OCI-LY1 (cell line): ENCODE measurements at regions not wholly inside any gene's neighbourhood (a gene's known extent, or its start where the extent isn't known, plus 50 kb on each side); places are given as distances from the start of the nearest gene placed in this dataset.

Experiments
- H2AFZ ChIP-seq: fragments of 200-600 bp; sonication (generic), shearing (Covaris generic); 2 replicates; pipeline ENCODE4 v1.6.0; 2014; ENCODE audit warnings: antibody characterized with exemption, mild to moderate bottlenecking, low read length
- H3F3A ChIP-seq: fragments of 200-600 bp; sonication (generic), shearing (Covaris generic); 2 replicates; pipeline ENCODE4 v1.6.0; 2014; ENCODE audit warnings: mild to moderate bottlenecking, antibody characterized with exemption, low read length, moderate library complexity; ENCODE audit not compliant: insufficient read depth
- H3K27ac ChIP-seq: fragments of 200-600 bp; sonication (generic); 2 replicates; pipeline ENCODE4 v1.5.1; 2014; ENCODE audit warnings: low read length, mixed run types, mild to moderate bottlenecking, low read depth; ENCODE audit not compliant: poor library complexity, severe bottlenecking
- H3K27me3 ChIP-seq: fragments of 200-600 bp; sonication (generic); 2 replicates; pipeline ENCODE4 v1.6.0; 2014; ENCODE audit warnings: antibody characterized with exemption, mild to moderate bottlenecking, low read length, moderate library complexity; ENCODE audit not compliant: insufficient read depth
- H3K36me3 ChIP-seq: fragments of 200-600 bp; sonication (generic); 2 replicates; pipeline ENCODE4 v1.6.1; 2014; ENCODE audit warnings: mild to moderate bottlenecking, antibody characterized with exemption, low read length, moderate library complexity, mixed read lengths; ENCODE audit not compliant: insufficient read depth
- H3K4me1 ChIP-seq: fragments of 200-600 bp; sonication (generic); 2 replicates; pipeline ENCODE4 v1.5.1; 2014; ENCODE audit warnings: mild to moderate bottlenecking, low read length, moderate library complexity; ENCODE audit not compliant: insufficient read depth, severe bottlenecking
- H3K4me2 ChIP-seq: fragments of 200-600 bp; sonication (generic), shearing (Covaris generic); 2 replicates; pipeline ENCODE4 v1.6.1; 2014; ENCODE audit warnings: low read length
- H3K4me3 ChIP-seq: fragments of 200-600 bp; sonication (generic); 2 replicates; pipeline ENCODE4 v1.5.1; 2014; ENCODE audit warnings: low read length, low read depth, mild to moderate bottlenecking, mixed read lengths; ENCODE audit not compliant: poor library complexity, severe bottlenecking
- H3K79me2 ChIP-seq: fragments of 200-600 bp; shearing (Covaris generic); 2 replicates; pipeline ENCODE4 v1.6.1; 2016; ENCODE audit warnings: mixed run types, low read length, mixed read lengths; ENCODE audit not compliant: insufficient read depth
- H3K9ac ChIP-seq: fragments of 200-600 bp; sonication (generic), shearing (Covaris generic); 2 replicates; pipeline ENCODE4 v1.6.1; 2014; ENCODE audit warnings: mild to moderate bottlenecking, low read length, mixed read lengths
- H3K9me2 ChIP-seq: fragments of 200-600 bp; sonication (generic), shearing (Covaris generic); 2 replicates; pipeline ENCODE4 v1.6.1; 2014; ENCODE audit warnings: low read depth, mild to moderate bottlenecking, low read length, mixed read lengths
- H3K9me3 ChIP-seq: fragments of 200-600 bp; shearing (Covaris generic); 2 replicates; pipeline ENCODE4 v1.6.1; 2014; ENCODE audit warnings: low read length, mixed read lengths
- H4K20me1 ChIP-seq: fragments of 200-600 bp; sonication (generic), shearing (Covaris generic); 2 replicates; pipeline ENCODE4 v1.6.0; 2016; ENCODE audit warnings: mild to moderate bottlenecking, low read length; ENCODE audit not compliant: insufficient read depth
- EZH2 ChIP-seq: fragments of 200-600 bp; sonication (generic), shearing (Covaris generic); IDR thresholded peaks from 2 replicates; pipeline ENCODE4 v1.8.0; 2017; ENCODE audit warnings: borderline replicate concordance, mixed run types, mild to moderate bottlenecking, antibody characterized with exemption, low read length, moderate library complexity, mixed read lengths
- TF ChIP-seq, protein P1 (sequence below): fragments of 200-600 bp; sonication (generic), shearing (Covaris generic); IDR thresholded peaks from 2 replicates; pipeline ENCODE4 v1.5.1; 2017; ENCODE audit warnings: mild to moderate bottlenecking, antibody characterized with exemption, low read length, moderate library complexity, mixed read lengths

DNA sequence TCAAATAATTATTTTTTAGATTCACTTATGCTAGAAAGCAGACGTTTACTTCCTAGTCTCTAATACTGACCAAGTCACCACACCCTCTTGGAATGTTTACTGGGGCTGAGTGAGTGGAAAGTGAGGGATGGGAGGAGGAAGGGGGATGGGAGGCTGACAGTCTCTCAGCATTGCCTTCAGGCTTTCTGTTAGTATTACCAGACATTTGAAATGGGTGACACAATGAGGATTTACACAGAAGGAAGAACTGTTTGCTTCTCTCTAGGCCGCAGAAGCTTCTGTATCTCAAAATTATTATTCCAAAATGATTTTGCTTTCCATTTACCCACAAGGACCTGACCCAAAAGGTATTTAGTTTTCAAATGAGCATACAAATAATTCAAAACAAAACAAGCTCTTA, 232.8 kb upstream of the ZNF608 start:
- H3K27me3 ChIP-seq: no peaks in the 10 kb centered on the region
- H3K4me3 ChIP-seq: peak overlapping the region; percentile 37
- no peaks in the 10 kb centered on the region for H3K79me2 ChIP-seq
- H3K4me2 ChIP-seq: peak overlapping the region; percentile 56
- H3F3A ChIP-seq: 0 out of 2 replicates have a peak, but pooled peaks cover 4% of the 10 kb centered on the region
- H3K27ac ChIP-seq: peak overlapping the region; percentile 99
- no peaks in the 10 kb centered on the region for H4K20me1 ChIP-seq
- no peaks in the 10 kb centered on the region for H3K9me3 ChIP-seq
- H3K4me1 ChIP-seq: peaks cover 68% of the 10 kb centered on the region
- H3K9me2 ChIP-seq: no peaks in the 10 kb centered on the region
- no peak overlapping the region for H2AFZ ChIP-seq
- H3K9ac ChIP-seq: peak overlapping the region; percentile 67
- peaks cover 16% of the 10 kb centered on the region for H3K36me3 ChIP-seq
- TF ChIP-seq, protein P1, sequence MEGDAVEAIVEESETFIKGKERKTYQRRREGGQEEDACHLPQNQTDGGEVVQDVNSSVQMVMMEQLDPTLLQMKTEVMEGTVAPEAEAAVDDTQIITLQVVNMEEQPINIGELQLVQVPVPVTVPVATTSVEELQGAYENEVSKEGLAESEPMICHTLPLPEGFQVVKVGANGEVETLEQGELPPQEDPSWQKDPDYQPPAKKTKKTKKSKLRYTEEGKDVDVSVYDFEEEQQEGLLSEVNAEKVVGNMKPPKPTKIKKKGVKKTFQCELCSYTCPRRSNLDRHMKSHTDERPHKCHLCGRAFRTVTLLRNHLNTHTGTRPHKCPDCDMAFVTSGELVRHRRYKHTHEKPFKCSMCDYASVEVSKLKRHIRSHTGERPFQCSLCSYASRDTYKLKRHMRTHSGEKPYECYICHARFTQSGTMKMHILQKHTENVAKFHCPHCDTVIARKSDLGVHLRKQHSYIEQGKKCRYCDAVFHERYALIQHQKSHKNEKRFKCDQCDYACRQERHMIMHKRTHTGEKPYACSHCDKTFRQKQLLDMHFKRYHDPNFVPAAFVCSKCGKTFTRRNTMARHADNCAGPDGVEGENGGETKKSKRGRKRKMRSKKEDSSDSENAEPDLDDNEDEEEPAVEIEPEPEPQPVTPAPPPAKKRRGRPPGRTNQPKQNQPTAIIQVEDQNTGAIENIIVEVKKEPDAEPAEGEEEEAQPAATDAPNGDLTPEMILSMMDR: no peak
- TF ChIP-seq EZH2: no peak

- Histone ChIP-seq H3K79me2 (no peaks in the 10 kb centered on the region), H3K4me1 (peaks cover 70% of the 10 kb centered on the region), H3K36me3 (peaks cover 6% of the 10 kb centered on the region), H3K27me3 (no peaks in the 10 kb centered on the region), H3K27ac (peak overlapping the region; percentile 99), H2AFZ (no peak overlapping the region), H3K9me3 (no peaks in the 10 kb centered on the region), H3K9me2 (no peaks in the 10 kb centered on the region), H3K4me2 (peak overlapping the region; percentile 56), H3F3A (0 out of 2 replicates have a peak, but pooled peaks cover 4% of the 10 kb centered on the region), H3K4me3 (peak overlapping the region; percentile 37), H3K9ac (peak overlapping the region; percentile 67), H4K20me1 (no peaks in the 10 kb centered on the region)
- TF ChIP-seq, protein P1: no peak
- no peak for TF ChIP-seq EZH2
Measured at GRCh38 chr5:124980163-124980941, 233.9 kb upstream of the ZNF608 start.

GRCh38 chr5:124981901-124982300, 235.5 kb upstream of the ZNF608 start:
- Histone ChIP-seq H3K9me2 (no peaks in the 10 kb centered on the region), H2AFZ (no peak overlapping the region), H3F3A (0 out of 2 replicates have a peak, but pooled peaks cover 4% of the 10 kb centered on the region), H3K36me3 (no peaks in the 10 kb centered on the region), H3K79me2 (no peaks in the 10 kb centered on the region), H3K4me3 (no peak overlapping the region), H4K20me1 (no peaks in the 10 kb centered on the region), H3K27ac (peak overlapping the region; percentile 99), H3K27me3 (no peaks in the 10 kb centered on the region), H3K4me2 (no peak overlapping the region), H3K4me1 (peaks cover 69% of the 10 kb centered on the region), H3K9me3 (peaks cover 7% of the 10 kb centered on the region; the same call in 1 of the 2 replicates), H3K9ac (peak overlapping the region; percentile 47; the same call in 1 of the 2 replicates)
- no peak for TF ChIP-seq EZH2
- TF ChIP-seq, protein P1: no peak
